NCI-H1417 treated with DMSO at 0.1 percent for 48 hours (cell line): ENCODE measurements at regions not wholly inside any gene's neighbourhood (a gene's known extent, or its start where the extent isn't known, plus 50 kb on each side); places are given as distances from the start of the nearest gene placed in this dataset.

ENCODE experiments used
- DNase-seq: peaks from one replicate; lab custom pipeline; 2025; lab: John Stamatoyannopoulos, UW

- DNase-seq: no peak
Observed at GRCh38 chr10:65500716-65501115, 1425.1 kb upstream of the LRRTM3 start.

GRCh38 chr10:65501259-65501658 lies 1424.6 kb upstream of the LRRTM3 start:
- DNase-seq: no peak

- no peak for DNase-seq
Observed at GRCh38 chr10:65518379-65518778, 1407.5 kb upstream of the LRRTM3 start.

- DNase-seq: no peak
Observed at GRCh38 chr10:65528986-65529385, 1396.8 kb upstream of the LRRTM3 start.

GRCh38 chr10:65531545-65531944 lies 1394.3 kb upstream of the LRRTM3 start:
- no peak for DNase-seq

GRCh38 chr10:65534771-65535170 lies 1391.1 kb upstream of the LRRTM3 start:
- DNase-seq: no peak

GRCh38 chr10:65544756-65545155 lies 1381.1 kb upstream of the LRRTM3 start:
- no peak for DNase-seq

- no peak for DNase-seq
Observed at GRCh38 chr10:65548001-65548400, 1377.8 kb upstream of the LRRTM3 start.

- DNase-seq: no peak
Observed at GRCh38 chr10:65550761-65551160, 1375.1 kb upstream of the LRRTM3 start.

- DNase-seq: no peak
Observed at GRCh38 chr10:65555192-65555591, 1370.6 kb upstream of the LRRTM3 start.

- DNase-seq: no peak
Observed at GRCh38 chr10:65556006-65556405, 1369.8 kb upstream of the LRRTM3 start.

- DNase-seq: no peak
Observed at GRCh38 chr10:65559369-65559768, 1366.5 kb upstream of the LRRTM3 start.

- no peak for DNase-seq
Observed at GRCh38 chr10:65565246-65565645, 1360.6 kb upstream of the LRRTM3 start.

GRCh38 chr10:65566906-65567305 lies 1358.9 kb upstream of the LRRTM3 start:
- DNase-seq: no peak

- DNase-seq: no peak
Observed at GRCh38 chr10:65570143-65571010, 1355.5 kb upstream of the LRRTM3 start.

- no peak for DNase-seq
Observed at GRCh38 chr10:65571011-65571570, 1354.7 kb upstream of the LRRTM3 start.

- no peak for DNase-seq
Observed at GRCh38 chr10:65581426-65582026, 1344.3 kb upstream of the LRRTM3 start.

- DNase-seq: no peak
Observed at GRCh38 chr10:65602182-65602865, 1323.5 kb upstream of the LRRTM3 start.

- DNase-seq: no peak
Observed at GRCh38 chr10:65611592-65611991, 1314.2 kb upstream of the LRRTM3 start.

- DNase-seq: no peak
Observed at GRCh38 chr10:65614956-65615565, 1310.8 kb upstream of the LRRTM3 start.

GRCh38 chr10:65618126-65618525 lies 1307.7 kb upstream of the LRRTM3 start:
- no peak for DNase-seq

- DNase-seq: no peak
Observed at GRCh38 chr10:65620404-65621048, 1305.3 kb upstream of the LRRTM3 start.
